HG02588 (cell line): ENCODE measurements at regions not wholly inside any gene's neighbourhood (a gene's known extent, or its start where the extent isn't known, plus 50 kb on each side); places are given as distances from the start of the nearest gene placed in this dataset.
"Not testable (repeated sequence)": the region's sequence is repeated elsewhere in the genome, so short reads cannot be mapped to it uniquely, and the experiment has no call there.

ENCODE experiments used
- ATAC-seq: cut with Tn5 transposase; IDR thresholded peaks from one replicate; pipeline ENCODE4 v1.9.1; 2021; ENCODE audit warnings: mild to moderate bottlenecking, moderate library complexity; ENCODE audit not compliant: unreplicated experiment

DNA sequence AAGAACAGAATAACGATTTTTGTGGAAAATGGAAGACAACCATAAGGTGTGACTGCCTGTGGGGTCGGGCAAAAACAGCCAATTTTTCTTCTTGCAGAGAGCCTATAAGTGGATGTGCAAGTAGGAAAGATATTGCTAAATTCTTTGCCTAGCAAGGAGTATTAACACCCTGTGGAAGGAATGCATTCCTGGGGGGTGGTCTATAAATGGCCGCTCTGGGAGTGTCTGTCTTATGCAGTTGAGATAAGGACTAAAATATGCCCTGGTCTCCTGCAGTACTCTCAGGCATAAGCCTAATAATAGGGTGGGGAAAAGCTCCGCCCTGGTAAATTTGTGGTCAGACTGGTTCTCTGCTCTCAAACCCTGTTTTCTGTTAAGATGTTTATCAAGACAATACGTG lies 770.6 kb upstream of the LRRN3 start:
- ATAC-seq = not testable (repeated sequence)

DNA sequence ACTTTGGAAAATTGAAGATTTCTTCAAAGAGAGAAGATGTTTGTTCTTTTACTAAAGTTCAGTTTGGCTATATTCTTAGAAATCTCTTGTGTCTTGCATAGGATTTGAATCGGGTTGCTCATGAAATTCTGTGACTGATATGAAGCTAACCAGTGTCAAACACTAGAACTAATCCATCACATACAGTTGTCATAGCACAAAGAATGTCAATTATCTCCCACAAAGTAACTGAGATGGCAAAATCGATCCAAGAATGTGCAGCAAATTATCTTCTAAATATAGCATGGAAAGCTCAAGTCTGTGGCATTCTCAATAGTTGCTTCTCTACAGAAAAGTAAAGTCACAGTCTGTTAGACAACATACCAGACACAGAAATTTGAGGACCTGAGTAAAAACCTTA lies 768.1 kb upstream of the LRRN3 start:
- no peak for ATAC-seq

DNA sequence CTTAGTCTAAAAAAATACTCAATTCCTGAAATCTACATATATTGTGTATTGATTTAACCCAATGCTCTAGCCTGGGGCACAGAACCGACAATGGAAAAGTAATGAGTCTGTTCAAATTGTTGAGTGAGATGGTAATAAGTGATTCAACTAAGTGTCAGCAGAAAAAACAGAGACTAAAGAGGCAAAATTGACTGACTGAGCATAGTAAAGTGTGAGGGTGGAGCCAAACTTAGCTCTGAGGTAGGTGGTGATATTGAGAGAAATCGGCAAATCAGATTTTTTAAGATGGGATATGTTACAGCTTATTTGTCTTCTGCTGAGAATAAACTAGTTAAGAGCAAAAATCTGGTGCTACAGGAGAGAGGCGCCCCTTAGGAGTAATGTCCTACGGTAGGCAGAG lies 764.0 kb upstream of the LRRN3 start:
- ATAC-seq = no peak

DNA sequence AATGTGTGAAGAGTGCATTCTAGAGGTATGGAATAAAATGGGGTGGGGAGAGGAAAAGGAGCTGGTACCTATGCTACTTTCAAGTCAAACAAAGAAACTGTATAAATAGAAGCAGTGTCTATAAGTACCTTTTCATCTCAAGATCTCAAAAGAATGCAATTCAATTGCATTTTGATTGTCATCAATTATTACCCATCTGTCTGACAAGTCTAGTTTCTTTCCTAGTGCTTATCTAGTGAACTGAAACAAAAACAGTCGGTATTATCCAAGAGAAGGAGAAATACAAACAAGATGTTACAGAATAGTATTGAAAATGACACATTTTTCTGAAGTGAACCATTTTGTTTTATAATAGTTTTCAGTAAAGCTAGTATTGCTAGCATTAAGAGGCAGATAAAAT lies 754.5 kb upstream of the LRRN3 start:
- no peak for ATAC-seq

DNA sequence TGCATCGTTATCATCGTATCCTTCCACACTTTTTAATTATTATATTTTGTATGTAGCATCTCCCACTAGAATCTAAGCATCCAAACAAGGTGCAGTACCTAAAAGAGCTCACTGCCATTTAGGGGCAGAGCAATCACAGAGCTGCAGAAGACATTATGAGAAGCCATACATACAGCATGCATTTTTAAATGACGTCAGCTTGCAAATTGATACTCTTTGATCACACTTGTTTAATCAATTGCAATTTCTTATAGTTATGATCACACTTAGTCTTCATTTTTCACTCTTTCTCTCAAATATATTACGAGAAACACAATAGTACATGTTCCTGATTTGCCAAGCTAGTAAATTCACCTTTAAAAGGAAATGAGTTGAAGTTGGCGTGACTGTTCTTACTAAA lies 753.3 kb upstream of the LRRN3 start:
- ATAC-seq = no peak

DNA sequence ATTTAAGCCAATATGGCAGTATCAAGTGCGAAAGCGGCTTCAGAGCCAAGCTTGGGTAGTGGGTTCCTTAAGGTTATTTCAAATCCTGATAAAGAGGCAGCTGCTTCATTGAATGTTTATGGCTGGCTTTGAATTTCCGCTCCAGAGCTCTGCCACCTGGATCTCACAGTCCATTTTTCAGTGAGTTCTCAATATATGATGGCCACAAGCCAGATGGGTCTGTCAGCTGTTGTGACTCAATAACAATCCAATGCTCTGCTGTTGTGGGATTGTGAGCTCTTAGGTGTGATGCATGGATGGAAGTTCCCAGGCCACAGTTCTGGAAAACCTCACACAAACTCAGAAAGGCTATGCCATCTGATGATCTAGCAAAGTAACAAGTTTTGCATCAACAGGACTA lies 743.8 kb upstream of the LRRN3 start:
- no peak for ATAC-seq

DNA sequence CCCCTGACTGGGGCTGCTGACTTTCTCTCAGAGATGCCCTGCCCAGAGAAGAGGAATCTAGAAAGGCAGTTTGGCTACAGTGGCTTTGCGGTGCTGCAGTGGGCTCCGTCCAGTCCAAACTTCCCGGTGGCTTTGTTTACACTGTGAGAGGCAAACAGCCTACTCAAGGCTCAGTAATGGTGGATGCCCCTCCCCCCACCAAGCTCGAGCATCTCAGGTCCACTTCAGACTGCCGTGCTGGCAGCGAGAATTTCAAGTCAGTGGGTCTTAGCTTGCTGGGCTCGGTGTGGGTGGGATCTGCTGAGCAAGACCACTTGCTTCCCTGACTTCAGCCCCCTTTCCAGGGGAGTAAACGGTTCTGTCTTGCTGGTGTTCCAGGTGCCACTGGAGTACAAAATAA lies 734.5 kb upstream of the LRRN3 start:
- ATAC-seq = no peak

DNA sequence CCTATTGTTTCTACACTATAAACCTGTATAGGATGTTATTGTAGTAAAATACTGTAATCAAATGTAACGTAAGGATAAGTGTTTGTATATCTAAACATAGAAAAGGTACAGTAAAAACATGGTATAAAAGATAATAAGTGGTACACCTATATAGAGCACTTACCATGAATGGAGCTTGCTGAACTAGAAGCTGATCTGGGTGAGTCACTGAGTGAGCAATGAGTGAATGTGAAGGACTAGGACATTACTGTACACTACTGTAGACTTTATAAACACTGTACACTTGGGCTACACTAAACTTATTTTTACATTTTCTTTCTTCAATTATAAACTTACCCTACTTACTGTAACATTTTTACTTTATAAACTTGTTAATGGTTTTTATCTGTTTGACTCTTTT lies 732.9 kb upstream of the LRRN3 start:
- no peak for ATAC-seq

DNA sequence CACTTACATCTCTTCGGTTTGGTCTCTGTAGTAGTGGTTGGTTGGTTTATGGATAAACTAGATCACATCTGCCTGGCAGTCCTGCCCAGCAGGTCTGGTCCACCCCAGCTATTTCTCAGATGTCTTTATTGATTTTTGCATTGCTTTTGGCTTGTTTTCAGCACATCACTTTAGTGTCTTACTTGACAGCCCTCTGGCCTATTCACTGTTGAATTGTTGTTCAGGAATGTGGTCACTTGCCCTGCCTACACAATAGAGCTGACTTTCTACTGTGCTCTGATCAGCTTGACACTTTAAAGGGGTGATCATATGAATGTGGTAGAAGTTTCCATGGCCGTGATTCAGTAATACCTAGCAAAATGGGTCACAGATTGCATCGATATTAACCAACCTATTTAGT lies 719.2 kb upstream of the LRRN3 start:
- ATAC-seq = no peak

DNA sequence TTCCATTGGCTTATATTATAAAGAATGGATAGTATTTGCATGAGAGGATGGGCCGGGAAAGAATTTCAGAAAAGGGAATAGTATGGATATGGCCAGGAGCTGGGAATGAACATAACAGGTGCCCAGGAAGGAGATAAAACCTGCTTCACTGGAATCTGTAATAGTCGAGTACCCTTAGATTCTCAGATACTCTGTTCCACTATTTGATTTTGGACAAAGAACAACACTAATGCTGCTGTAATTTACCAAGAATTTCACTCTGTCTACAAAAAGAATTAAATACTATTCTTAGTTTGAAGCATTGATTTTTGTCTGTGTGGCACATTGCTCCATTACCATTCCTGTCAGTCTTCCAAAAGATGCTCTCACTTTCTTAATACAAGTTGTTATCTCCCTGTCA lies 718.2 kb upstream of the LRRN3 start:
- no peak for ATAC-seq

DNA sequence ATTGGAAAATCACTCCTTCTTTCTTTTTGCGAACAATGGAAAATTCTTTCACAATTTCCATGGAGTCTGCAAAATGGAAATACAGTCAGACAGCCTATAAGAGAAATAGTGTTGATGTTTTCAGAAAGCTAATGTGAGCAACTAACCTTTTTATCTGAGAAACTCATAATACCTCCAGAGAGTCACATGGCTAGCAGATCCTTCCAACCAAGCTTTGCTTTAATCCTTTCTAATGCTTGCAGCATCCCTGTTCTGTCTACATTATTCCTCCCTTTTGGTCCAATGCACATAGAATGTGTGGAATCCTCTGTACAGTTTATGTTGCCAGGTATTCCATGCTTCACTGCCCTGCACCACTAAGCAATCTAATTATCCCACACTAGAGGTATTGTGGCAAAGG lies 717.5 kb upstream of the LRRN3 start:
- no peak for ATAC-seq

DNA sequence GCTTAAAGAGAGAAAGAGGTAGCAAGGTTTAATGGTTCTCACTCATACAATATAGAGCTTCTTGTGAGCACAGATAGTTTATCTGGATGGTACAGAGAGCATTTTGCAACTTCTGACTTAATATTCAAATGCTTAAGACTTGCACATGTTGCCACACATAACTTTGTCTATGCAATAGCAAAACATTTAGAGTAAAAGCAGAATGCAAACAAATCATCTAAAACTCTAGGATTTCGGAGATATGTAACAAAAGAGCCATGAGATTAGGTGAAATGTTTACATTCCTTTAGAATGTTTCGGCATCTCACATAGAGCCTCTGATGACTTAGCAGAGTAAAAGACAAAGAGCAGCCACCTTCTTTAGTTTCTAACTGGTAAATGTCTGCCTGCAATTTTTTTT lies 717.1 kb upstream of the LRRN3 start:
- ATAC-seq = no peak

DNA sequence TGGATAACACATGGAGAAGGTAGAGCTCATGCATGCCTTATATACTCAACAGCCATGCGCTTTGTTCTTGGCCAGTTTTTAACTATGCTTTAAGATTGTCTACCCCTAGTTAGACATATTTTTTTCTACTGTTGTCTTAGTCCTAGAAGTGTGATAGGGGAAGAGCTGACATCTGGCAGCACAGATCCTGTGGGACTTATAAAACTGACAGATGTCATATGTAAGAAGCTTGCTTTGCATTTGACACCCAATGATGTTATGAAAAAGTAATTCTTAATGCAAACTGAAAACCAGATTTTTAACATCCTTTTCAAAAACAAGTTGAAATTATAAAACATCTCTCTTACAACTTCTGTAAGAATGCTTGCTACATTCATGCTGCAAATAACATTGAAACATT lies 715.9 kb upstream of the LRRN3 start:
- ATAC-seq = no peak

DNA sequence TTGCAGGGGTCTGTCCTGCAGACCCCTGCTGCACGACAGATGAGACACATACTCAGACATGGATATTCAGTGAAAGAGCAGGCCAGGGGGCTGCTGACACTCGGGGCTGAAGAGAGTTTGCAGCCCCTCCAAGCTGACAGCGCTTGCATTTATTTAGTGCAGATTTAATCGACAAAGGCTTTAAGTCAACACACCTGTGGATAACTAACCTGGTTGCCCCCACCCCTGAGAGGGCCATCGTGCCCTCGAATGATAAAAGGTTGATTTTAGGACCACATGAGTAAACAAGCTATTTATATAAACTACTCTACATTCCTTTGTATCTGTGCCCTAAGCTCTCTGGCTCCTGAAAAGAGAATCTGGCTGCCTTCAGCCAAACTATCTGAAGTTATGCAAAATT lies 708.2 kb upstream of the LRRN3 start:
- ATAC-seq = no peak

DNA sequence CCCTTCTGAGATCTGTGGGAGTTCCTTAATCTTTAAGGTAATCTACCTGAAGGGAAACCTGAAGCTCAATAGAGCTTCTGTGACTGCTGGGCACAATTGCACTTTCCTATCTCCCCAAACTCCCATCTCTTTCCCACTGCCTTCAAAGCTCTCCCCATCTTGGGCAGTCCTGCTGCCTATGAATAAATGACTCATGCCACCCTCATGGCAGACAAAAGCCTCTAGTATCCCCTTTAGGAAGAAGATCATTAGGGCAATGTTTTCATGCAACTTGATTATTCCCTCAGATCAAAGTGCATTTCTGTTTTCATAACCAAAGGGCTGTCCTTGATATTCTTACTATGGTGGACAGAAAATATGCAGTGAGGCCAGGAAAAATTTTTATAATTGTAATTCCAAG lies 704.9 kb upstream of the LRRN3 start:
- ATAC-seq = no peak

DNA sequence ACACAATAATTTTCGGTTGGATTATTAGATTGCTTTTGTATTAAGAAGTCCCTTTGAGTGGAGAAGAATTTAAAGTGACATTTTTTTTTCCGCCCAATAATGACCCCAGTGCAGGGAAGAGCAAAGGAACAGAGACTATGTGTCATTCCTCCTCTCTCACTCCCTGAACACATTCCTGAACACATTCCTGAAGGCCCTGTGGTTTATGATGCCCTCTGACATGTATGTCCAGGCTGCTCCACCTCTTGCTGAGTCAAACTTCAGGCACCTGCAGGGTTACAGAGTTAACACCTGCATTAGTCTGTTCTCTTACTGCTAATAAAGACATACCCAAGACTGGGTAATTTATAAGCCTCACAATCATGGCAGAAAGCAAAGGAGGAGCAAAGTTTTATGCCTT lies 704.0 kb upstream of the LRRN3 start:
- ATAC-seq = no peak

DNA sequence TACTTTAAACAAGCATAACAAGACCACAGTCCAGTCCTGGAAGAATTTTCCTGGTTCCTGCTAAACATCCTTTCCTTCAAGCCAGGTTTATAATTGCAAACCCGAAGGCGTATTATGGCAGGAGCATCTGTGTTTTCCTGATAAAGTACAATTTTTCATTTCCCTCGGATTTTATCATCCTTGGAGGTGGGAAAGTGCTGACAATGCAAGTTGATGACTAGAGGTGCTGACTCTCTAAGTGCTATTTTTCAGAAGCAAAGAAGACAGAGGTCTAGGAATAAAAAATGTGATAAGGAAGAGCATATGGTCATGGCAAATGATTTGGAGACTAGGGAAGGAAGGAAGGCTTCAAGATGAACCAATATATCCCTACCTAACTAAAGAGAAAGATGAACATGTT lies 703.2 kb upstream of the LRRN3 start:
- no peak for ATAC-seq

DNA sequence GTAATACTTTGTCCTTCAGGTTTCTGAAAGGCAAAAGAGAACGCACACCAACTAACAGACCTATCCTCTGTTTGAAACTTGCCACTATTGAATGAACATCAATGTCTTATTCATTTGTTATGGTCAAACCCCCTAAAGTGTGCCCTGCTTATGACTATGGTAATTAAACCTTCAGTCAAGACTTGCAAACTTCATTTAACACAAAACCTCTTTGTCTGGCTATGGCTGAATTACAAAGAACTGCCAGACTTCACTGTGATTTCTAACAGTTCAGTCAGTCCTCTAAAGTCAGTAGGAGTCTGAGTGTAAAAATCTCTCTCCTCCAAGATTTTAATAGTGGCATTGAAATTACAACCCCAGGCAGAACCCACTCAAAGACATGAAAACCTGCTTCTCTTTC lies 702.5 kb upstream of the LRRN3 start:
- ATAC-seq = no peak

DNA sequence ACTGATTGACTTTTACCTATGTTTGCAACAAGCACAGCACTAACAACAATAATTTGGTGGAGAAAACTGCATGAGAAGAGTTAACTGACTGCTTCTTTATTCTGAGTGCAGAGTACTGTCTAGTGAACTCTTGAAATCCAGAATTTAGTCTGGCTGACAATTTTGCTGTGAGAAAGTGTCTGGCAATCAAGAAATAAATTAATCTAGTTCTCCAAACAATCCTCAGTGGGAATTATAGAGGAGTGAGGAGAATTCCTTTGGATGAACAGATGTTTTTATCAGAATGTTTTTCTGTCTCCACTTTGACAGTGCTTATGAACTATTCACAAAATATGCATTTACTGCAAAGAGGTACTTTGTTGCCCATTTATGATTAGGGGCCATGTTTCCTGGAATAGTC lies 694.9 kb upstream of the LRRN3 start:
- no peak for ATAC-seq

DNA sequence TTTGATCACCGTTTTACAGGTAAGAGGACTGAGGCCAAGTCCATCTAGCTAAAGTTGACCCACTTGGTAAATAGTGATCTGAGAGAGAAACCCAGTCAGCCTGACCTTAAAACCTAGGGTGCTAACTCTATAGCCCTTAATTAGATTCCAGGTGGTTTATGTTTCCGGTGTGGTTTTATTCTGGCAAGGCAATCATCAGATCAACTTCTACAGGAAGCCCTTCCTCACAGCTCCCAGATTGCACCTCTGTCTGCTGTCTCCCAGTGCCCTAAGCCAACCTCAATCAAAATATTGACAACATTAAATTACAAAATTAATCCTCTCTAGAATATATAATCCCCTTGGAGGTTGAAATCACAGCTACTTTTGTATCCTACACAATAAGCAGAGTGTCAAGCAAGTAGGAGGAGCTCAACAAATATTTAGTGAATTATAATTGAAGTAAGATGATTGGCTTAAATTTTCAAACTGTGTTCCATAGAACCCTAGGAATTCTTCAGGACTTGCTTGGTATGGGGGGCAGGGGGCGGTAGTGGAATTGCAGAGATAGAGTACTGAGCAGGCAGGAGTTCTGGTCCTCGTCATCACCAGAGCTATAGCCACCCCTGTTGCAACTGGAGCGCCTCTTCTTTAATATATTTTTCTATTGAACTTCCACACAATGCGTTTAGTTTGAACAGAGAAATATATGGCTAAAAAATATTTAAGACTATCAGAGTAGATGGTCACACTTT lies 692.8 kb upstream of the LRRN3 start:
- no peak for ATAC-seq

DNA sequence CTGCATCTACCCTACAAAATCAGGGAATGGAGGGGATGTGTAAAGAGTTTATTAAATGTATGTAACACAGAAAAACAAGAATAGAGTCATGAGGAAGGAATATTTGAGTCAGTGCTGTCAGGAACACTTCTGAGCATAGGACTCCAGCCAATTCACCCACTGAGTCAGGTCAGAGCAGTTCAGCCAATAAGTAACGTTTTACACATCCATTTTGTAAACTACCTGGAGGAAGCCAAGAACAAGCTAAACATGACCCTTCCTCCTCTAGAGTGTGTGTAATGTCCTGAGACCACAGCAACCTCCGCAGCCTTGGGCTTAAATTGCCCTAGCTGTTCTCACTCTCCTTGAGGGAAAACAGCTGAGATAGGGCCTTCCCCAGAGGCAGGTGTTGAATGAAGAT lies 691.5 kb upstream of the LRRN3 start:
- ATAC-seq = no peak

DNA sequence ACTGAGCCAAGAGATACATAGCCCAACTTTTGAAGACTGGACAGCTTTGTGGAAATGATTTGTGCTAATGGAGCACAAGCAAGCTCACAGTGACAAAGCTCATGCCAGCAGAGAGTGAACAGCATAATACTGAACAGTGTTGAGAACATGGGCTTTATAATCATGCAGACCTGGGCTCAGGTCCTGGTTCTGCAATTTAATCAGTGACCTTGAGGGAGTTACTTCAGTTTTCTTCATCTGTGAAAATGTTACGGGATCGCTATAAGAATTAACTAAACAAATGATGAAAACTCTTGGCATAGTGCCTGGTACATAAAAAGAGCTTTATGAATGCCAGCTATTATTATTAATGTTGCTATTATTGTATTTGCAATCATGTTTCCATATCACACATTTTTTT lies 690.5 kb upstream of the LRRN3 start:
- ATAC-seq = no peak

DNA sequence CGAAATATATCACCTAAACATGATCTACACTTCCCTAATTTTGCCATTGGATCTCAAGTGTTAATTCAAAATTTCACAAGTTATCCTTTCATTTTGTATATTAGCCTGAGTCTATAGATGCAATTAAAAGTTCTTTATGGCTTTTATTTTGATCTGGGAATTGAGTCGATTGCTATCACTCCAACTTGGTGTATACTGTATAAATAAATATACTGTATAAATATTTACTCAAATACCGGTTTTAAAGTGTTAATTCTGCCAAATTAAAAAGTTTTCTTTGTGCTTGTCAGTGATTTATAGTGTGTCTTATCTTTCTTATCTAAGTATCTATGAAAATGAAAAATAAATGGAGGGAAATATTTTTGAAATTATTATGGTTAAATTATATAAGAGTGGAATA lies 683.7 kb upstream of the LRRN3 start:
- ATAC-seq = no peak

DNA sequence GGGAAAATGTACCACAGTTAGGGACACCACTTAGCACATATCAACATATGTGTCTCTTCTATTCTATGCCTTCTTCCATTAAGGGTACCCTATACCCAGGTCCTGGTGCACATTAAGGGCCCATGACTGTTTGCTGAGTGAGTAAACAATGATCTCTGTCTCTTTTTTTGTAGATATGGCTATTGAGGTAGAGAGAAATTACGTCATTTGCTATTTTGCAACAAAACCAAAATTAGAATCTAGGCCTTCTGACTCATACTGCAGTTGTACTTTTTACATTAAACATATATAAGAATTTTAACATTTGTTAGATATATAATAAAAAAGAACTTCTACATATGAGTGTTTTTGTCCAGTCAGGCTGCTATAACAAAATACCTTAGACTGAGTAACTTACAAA lies 683.2 kb upstream of the LRRN3 start:
- no peak for ATAC-seq
